Effector memory CD8-positive, alpha-beta T cell (primary cell): ENCODE measurements at regions not wholly inside any gene's neighbourhood (a gene's known extent, or its start where the extent isn't known, plus 50 kb on each side); places are given as distances from the start of the nearest gene placed in this dataset.
A peak's percentile ranks its signal among the peaks of the same experiment; 100 is the strongest.

ENCODE experiments used
- ATAC-seq: fragments of 150-1000 bp; cut with Tn5 transposase; replicated peaks from 2 replicates; pipeline ENCODE4 v1.10.0; 2021; ENCODE audit warnings: mild to moderate bottlenecking, moderate library complexity
- DNase-seq, 3 experiments: peaks; one replicate each; pipeline ENCODE4 v3.0.0; 2021
- H3K27ac Mint-ChIP-seq, 2 donors: one replicate each; pipeline ENCODE4 v1.8.0; 2022; ENCODE audit warnings: mild to moderate bottlenecking in 2 of 2, mixed read lengths in 2 of 2, moderate library complexity in 2 of 2
- H3K27me3 Mint-ChIP-seq, 2 donors: one replicate each; pipeline ENCODE4 v1.8.0; 2022; ENCODE audit warnings: mixed read lengths in 2 of 2
- H3K36me3 Mint-ChIP-seq: one replicate; pipeline ENCODE4 v1.8.0; 2022; ENCODE audit warnings: mild to moderate bottlenecking, moderate library complexity, mixed read lengths; ENCODE audit not compliant: insufficient read depth
- H3K4me1 Mint-ChIP-seq, 2 donors: one replicate each; pipeline ENCODE4 v1.8.0; 2022; ENCODE audit warnings: low read depth in 2 of 2, mixed read lengths in 2 of 2
- H3K4me3 Mint-ChIP-seq, 2 donors: one replicate each; pipeline ENCODE4 v1.8.0; 2022; ENCODE audit warnings: mild to moderate bottlenecking in 2 of 2, mixed read lengths in 2 of 2, moderate library complexity in 2 of 2
- H3K9me3 Mint-ChIP-seq, 2 donors: one replicate each; pipeline ENCODE4 v1.8.0; 2022; ENCODE audit warnings: mixed read lengths in 2 of 2

DNA sequence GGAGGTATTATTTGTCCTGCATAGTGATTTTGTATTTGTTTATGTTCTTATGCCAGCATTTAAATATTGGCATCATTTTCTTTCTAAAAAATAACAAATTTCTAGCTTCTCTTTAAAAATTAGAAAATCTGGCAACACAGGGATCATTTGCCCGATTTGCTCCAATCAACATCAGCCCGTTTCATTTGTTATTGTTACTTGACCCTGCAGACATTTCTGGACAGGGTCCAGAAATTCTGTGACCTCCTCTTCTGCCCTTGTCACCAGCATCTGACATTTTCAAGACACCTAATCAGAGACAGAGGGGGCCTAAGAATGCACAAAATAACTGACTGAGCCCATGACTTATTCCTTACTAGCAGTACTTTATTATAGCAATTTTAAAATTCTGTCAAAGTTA lies 253.3 kb downstream of the MREG start:
- Mint-ChIP-seq H3K4me3 (no peak overlapping the region), H3K27me3 (peaks cover 2 to 10% of the 10 kb centered on the region in 2 donors), H3K27ac (no peak overlapping the region), H3K9me3 (no peaks in the 10 kb centered on the region), H3K4me1 (no peaks in the 10 kb centered on the region), H3K36me3 (no peaks in the 10 kb centered on the region)
- ATAC-seq (no peak), DNase-seq (no peak)

DNA sequence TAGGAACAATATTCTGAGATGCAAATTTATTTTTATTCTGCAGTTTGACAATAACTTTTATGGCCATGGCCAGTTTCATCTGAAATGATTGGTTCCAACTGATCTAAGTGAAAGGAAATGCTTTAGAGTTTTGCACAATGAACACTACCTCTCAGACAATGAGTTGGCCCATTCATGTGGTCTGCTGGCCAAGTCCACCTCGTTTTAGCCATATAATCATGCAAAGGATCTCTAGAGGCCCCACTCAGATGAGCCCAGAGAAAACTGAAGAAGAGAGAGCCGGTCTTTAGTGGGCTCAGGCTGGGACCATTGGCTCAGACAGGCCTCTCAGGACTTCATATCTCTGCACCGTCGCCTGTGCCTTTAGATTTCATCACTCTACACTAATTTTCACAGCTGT lies 254.7 kb downstream of the MREG start:
- DNase-seq (no peak), ATAC-seq (no peak)
- peaks cover 14 to 18% of the 10 kb centered on the region in 2 donors for H3K27me3 Mint-ChIP-seq
- H3K9me3 Mint-ChIP-seq = no peaks in the 10 kb centered on the region
- H3K4me3 Mint-ChIP-seq = no peak overlapping the region
- H3K4me1 Mint-ChIP-seq = no peaks in the 10 kb centered on the region
- no peaks in the 10 kb centered on the region for H3K36me3 Mint-ChIP-seq
- H3K27ac Mint-ChIP-seq = no peak overlapping the region

DNA sequence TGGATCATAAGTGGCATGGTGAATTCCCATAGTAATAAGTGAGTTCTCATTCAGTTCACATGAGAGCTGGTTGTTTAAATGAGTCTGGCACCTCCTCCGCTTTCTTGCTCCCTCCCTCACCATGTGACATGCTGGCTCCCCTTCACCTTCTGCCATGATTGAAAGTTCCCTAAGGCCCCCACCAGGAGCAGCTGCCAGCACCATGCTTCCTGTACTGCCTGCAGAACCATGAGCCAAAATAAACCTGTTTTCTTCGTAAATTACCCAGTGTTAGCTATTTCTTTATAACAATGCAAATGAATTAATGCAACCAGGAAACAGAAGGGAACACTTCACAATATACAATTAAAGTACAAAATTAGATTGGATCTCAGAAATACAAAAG lies 257.0 kb downstream of the MREG start:
- ATAC-seq = no peak
- no peak overlapping the region for H3K27ac Mint-ChIP-seq
- H3K4me3 Mint-ChIP-seq = no peak overlapping the region
- H3K4me1 Mint-ChIP-seq = peaks cover 0 to 5% of the 10 kb centered on the region in 2 donors
- H3K36me3 Mint-ChIP-seq = no peaks in the 10 kb centered on the region
- peaks cover 19 to 26% of the 10 kb centered on the region in 2 donors for H3K27me3 Mint-ChIP-seq
- DNase-seq = no peak
- H3K9me3 Mint-ChIP-seq = no peaks in the 10 kb centered on the region

DNA sequence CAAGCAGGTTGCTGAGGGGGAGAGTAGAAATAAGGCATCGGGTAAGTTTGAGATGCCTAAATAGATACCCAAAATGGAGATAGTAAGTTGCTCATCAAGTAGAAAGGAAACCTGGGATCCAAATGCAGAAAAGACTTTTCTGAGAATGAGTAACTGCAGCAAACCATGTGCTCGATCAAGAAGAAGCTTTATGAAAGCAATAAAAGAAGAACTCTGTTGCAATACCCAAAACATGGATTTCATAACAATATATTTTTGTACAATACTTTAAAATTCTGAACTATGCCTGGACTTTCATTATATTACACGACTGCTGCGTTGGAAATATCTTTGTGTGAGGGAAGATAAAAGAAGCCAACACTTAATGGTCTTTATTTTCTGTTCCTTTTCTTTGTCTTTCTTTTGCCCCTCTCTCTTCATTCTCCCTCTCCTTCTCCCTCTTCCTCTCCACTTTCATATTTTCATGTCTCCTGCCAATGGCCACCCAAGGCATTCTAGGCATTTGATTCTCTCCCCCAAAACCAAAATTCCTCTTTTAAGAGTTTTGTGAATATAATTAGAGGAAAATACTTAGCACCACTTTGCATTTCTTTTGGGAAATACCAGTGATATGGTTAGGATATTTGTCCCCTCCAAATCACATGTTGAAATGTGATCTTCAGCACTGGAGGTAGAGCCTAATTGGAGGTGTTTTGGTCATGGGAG lies 257.6 kb downstream of the MREG start:
- DNase-seq (no peak), ATAC-seq (no peak)
- Mint-ChIP-seq H3K4me1 (peaks cover 0 to 10% of the 10 kb centered on the region in 2 donors), H3K27me3 (peaks cover 19 to 26% of the 10 kb centered on the region in 2 donors), H3K9me3 (no peaks in the 10 kb centered on the region), H3K36me3 (no peaks in the 10 kb centered on the region), H3K27ac (no peak overlapping the region), H3K4me3 (no peak overlapping the region)

DNA sequence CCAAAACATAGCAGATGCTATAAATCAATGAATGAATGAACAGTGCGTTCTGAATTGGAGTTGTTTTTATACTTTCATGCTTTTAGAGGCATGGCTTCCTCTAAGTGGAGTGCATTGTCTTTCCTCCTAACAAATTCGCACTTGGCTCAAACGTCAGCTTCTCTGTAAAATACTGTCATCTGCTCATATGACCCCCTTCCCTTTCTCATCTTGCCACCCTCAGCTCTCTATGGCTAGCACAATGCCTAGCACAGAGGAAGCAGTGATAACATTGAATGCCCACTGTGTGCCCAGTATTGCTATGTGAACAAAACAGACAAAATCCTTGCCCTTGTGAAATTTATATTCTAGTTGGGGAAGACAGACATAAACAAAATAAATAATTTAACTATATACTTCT lies 258.8 kb downstream of the MREG start:
- no peak for ATAC-seq
- peaks cover 0 to 17% of the 10 kb centered on the region in 2 donors for H3K4me1 Mint-ChIP-seq
- peaks cover 19 to 26% of the 10 kb centered on the region in 2 donors for H3K27me3 Mint-ChIP-seq
- no peaks in the 10 kb centered on the region for H3K36me3 Mint-ChIP-seq
- no peaks in the 10 kb centered on the region for H3K9me3 Mint-ChIP-seq
- no peak overlapping the region for H3K4me3 Mint-ChIP-seq
- no peak overlapping the region for H3K27ac Mint-ChIP-seq
- no peak for DNase-seq

DNA sequence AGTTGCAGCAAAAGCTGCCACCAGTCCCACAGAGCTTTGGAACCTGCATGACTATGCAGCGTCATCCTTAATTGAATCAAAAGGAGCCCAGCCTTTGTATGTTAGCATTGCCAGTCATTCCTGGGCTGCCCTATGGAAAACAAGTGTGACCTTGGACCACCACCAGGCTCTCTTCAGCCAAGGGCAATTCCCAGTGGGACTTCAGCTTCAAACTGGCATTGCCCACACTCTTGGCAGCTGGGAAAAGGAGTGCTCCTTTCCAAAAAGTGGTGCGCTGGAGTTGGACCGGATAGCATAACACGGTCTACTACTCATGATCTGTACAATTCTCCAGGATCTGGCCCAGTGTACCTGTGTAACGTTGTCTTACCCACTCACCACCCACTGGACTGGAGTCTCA lies 259.5 kb downstream of the MREG start:
- no peak for DNase-seq
- Mint-ChIP-seq H3K4me3 (no peak overlapping the region), H3K36me3 (no peaks in the 10 kb centered on the region), H3K4me1 (peaks cover 0 to 18% of the 10 kb centered on the region in 2 donors), H3K9me3 (no peaks in the 10 kb centered on the region), H3K27me3 (peaks cover 23 to 26% of the 10 kb centered on the region in 2 donors), H3K27ac (no peak overlapping the region)
- no peak for ATAC-seq

DNA sequence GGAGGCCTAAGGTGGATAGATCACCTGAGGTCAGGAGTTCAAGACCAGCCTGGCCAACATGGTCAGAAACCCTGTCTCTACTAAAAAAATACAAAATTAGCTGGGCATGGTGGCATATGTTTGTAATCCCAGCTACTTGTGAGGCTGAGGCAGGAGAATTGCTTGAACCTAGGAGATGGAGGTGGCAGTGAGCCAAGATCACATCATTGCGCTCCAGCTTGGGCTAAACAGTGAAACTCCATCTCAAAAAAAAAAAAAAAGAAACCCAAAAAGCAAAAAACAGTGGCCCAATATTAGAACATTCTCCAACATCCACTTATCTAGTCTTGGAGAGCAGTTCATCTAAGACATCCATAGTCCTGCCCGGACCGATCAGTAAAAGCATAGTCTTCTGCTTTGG lies 260.4 kb downstream of the MREG start:
- H3K4me3 Mint-ChIP-seq = no peak overlapping the region
- H3K27ac Mint-ChIP-seq = no peak overlapping the region
- H3K36me3 Mint-ChIP-seq = no peaks in the 10 kb centered on the region
- ATAC-seq (no peak), DNase-seq (no peak)
- H3K27me3 Mint-ChIP-seq = peaks cover 26% of the 10 kb centered on the region in 2 donors
- H3K4me1 Mint-ChIP-seq = peaks cover 0 to 18% of the 10 kb centered on the region in 2 donors
- H3K9me3 Mint-ChIP-seq = no peaks in the 10 kb centered on the region

DNA sequence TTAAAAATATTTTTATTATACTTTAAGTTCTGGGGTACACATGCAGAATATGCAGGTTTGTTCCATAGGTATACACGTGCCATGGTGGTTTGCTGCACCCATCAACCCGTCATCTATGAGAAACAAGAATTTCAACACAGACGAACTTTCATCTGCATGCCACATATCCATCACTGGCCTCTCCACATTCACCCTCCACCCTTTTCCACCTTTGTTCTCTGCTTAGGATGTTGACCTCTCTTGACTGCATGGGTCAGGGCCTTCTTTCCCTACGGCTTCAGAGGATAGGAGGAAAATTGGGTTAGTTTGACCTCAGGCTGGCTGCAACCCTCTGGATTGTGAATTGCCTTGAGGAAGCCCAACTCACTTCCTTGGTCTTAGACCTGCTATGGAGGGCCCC lies 260.9 kb downstream of the MREG start:
- H3K9me3 Mint-ChIP-seq = no peaks in the 10 kb centered on the region
- peaks cover 26% of the 10 kb centered on the region in 2 donors for H3K27me3 Mint-ChIP-seq
- DNase-seq (no peak), ATAC-seq (no peak)
- H3K36me3 Mint-ChIP-seq = no peaks in the 10 kb centered on the region
- H3K27ac Mint-ChIP-seq = no peak overlapping the region
- H3K4me3 Mint-ChIP-seq = no peak overlapping the region
- H3K4me1 Mint-ChIP-seq = peaks cover 0 to 18% of the 10 kb centered on the region in 2 donors

DNA sequence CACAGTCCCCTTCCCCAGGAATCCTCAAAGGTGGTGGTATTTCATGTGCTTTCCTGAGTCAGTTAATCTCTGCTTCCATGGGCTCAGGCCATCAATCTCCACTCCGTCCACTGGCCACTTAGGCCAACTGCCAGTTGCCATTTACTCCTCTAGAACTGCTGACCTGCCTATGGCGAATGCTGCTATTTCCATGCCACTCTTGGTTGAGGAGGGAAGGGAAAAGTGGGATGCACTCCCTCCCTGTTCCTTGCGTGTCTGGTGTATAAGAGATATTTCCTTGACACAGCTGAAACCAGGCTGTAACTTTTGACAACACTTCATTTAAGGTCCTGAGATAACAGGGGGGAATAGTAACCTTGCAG lies 261.5 kb downstream of the MREG start:
- H3K36me3 Mint-ChIP-seq = no peaks in the 10 kb centered on the region
- DNase-seq (no peak), ATAC-seq (no peak)
- H3K4me1 Mint-ChIP-seq = peaks cover 0 to 18% of the 10 kb centered on the region in 2 donors
- no peak overlapping the region for H3K27ac Mint-ChIP-seq
- H3K4me3 Mint-ChIP-seq = no peak overlapping the region
- peaks cover 26% of the 10 kb centered on the region in 2 donors for H3K27me3 Mint-ChIP-seq
- H3K9me3 Mint-ChIP-seq = no peaks in the 10 kb centered on the region

DNA sequence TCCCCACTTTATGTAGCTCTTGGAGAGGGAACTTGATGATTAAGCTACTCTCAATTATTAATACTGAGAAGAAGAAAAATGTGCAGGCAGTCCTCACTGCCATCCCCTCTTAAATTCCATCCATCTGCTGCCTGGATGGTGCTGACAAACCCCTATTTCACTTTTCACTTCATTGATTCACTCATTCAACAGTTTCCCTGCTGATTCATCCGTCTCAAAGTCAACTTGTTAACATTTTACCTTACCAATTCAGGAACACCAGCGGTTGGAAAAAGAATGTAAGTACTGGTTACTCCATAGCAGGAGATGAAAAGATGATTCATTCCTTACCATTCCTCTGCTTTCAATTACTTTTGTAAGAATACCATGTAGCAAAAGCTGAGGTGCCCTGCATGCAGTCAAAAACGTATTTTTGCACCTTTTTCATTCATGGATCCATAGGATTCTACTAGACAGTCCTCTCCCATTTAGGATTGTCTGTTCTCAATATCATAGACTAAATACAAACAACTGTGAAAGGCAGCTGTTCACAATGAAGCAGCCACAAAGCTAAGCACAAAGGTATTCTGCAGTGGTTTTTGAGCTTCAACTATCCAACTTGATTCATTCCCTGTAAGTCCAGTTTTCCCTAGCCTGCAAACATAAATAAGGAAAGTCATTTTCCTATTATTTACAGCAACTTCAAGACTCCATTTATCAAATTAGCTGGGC lies 262.0 kb downstream of the MREG start:
- Mint-ChIP-seq H3K9me3 (no peaks in the 10 kb centered on the region), H3K4me1 (peaks cover 0 to 18% of the 10 kb centered on the region in 2 donors), H3K4me3 (no peak overlapping the region), H3K36me3 (no peaks in the 10 kb centered on the region), H3K27me3 (peaks cover 30 to 32% of the 10 kb centered on the region in 2 donors), H3K27ac (peak overlapping the region in 1 of 2 donors; percentile 51)
- no peak for DNase-seq
- ATAC-seq = no peak

DNA sequence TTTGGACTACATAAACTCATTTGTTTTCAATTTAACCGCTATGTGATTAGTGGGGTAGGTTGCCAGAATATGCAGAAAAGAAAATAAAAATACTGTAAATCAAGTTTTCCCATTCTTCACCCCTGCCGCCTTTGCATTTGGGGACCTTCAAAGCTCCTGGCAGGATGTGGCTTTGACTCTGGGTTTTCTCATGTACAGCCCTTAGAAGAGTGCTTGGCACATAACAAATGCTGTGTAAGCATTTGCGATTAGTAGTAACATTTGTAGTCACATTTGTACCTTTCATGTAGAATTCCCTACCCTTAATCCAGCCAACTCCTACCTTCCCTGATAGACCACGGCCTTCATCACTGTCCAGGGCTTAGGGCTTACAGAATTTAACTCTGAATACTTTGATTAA lies 262.6 kb downstream of the MREG start:
- Mint-ChIP-seq H3K27ac (peak overlapping the region in 1 of 2 donors; percentile 51), H3K4me1 (peaks cover 0 to 18% of the 10 kb centered on the region in 2 donors), H3K27me3 (peaks cover 32 to 37% of the 10 kb centered on the region in 2 donors), H3K4me3 (no peak overlapping the region), H3K36me3 (no peaks in the 10 kb centered on the region), H3K9me3 (no peaks in the 10 kb centered on the region)
- DNase-seq (no peak), ATAC-seq (peak; percentile 79)

DNA sequence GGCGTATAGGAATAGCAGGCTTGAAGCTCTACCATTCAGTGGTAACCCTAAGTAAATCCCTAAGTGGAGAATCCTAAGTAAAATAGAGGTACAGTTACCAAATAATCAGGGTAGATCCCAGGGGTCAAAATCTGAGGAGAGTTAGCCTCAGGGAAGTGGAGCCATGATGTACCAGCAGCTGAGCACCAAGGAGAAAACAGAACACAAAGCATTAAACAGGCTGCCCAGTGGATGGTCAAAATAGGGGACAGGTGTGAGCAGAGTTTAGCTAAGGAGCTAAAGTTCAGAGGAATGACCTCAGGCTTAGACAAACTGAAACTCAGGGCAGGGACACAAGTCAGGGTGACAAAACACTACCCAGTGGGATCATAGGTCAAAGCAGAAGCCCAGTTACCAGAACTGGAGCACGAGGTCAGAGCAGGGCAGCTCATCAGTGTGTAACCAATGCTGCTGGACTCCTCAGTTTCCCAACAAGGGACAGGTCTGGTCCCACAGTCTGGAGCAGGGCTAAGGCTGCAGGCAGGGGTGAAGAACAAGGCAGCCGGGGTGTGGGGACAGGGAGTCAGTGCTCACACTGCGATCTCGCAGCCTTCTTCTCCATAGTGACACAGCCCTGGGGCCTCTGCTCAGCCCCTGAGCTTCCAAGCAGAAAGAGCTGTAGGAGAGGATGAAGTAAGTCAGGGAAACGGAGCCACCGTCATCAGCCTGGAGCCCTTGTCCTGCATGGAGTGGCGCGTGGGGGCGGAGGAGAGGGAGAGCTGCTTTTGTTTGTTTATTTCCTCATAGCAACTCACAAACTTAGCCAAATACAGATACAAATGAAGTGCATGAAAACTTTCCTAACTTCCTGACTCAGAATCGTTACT lies 264.0 kb downstream of the MREG start:
- DNase-seq (no peak), ATAC-seq (no peak)
- H3K4me3 Mint-ChIP-seq = no peak overlapping the region
- H3K27me3 Mint-ChIP-seq = peaks cover 22 to 33% of the 10 kb centered on the region in 2 donors
- no peaks in the 10 kb centered on the region for H3K36me3 Mint-ChIP-seq
- H3K4me1 Mint-ChIP-seq = peaks cover 0 to 18% of the 10 kb centered on the region in 2 donors
- H3K9me3 Mint-ChIP-seq = no peaks in the 10 kb centered on the region
- peak overlapping the region in 1 of 2 donors; percentile 33 for H3K27ac Mint-ChIP-seq

DNA sequence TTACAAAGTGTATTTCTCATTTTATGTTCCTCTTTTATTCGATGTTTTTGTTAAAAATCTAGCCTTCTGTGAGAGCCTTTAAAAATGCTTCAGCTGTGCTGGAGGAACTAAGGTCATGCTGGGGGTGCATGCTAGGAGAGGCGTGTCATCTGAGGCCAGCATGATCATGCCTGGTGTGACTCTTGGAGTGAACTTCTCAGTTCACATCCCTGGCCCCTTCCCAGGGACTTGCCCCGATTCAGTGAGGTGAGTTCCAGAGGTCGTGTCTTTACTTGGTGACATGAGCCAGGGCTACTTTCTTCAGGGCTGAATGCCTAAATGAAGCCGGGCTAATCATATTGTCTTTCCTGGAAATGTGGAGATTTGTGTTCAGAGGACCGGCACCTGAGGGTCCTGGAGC lies 264.9 kb downstream of the MREG start:
- peak; percentile 31 for ATAC-seq
- Mint-ChIP-seq H3K4me1 (peaks cover 0 to 18% of the 10 kb centered on the region in 2 donors), H3K27me3 (peaks cover 23 to 27% of the 10 kb centered on the region in 2 donors), H3K27ac (no peak overlapping the region), H3K4me3 (no peak overlapping the region), H3K9me3 (no peaks in the 10 kb centered on the region), H3K36me3 (no peaks in the 10 kb centered on the region)
- no peak for DNase-seq
